Neural cell (in vitro differentiated cells): ENCODE measurements at regions not wholly inside any gene's neighbourhood (a gene's known extent, or its start where the extent isn't known, plus 50 kb on each side); places are given as distances from the start of the nearest gene placed in this dataset.
"Not testable (repeated sequence)": the region's sequence is repeated elsewhere in the genome, so short reads cannot be mapped to it uniquely, and the experiment has no call there.

ENCODE experiments used
- EP300 ChIP-seq: fragments of 450-650 bp; conservative IDR thresholded peaks from 2 replicates; pipeline ENCODE4 v1.6.1; 2014; ENCODE audit warnings: antibody characterized with exemption, mild to moderate bottlenecking, moderate library complexity; ENCODE audit not compliant: poor library complexity, severe bottlenecking
- POLR2AphosphoS5 ChIP-seq: IDR thresholded peaks from 2 replicates; pipeline ENCODE4 v1.6.1; 2012
- SMC3 ChIP-seq: fragments of 450-650 bp; conservative IDR thresholded peaks from 2 replicates; pipeline ENCODE4 v1.6.1; 2014; ENCODE audit warnings: antibody characterized with exemption, mild to moderate bottlenecking, moderate library complexity; ENCODE audit not compliant: poor library complexity
- TAF1 ChIP-seq: IDR thresholded peaks from 2 replicates; pipeline ENCODE4 v1.6.1; 2012; ENCODE audit warnings: low read depth
- TF ChIP-seq, protein P1 (sequence below): fragments of 450-650 bp; IDR thresholded peaks from 2 replicates; pipeline ENCODE4 v1.5.1; 2014; ENCODE audit warnings: antibody characterized with exemption, mild to moderate bottlenecking, moderate library complexity; ENCODE audit not compliant: poor library complexity, severe bottlenecking

DNA sequence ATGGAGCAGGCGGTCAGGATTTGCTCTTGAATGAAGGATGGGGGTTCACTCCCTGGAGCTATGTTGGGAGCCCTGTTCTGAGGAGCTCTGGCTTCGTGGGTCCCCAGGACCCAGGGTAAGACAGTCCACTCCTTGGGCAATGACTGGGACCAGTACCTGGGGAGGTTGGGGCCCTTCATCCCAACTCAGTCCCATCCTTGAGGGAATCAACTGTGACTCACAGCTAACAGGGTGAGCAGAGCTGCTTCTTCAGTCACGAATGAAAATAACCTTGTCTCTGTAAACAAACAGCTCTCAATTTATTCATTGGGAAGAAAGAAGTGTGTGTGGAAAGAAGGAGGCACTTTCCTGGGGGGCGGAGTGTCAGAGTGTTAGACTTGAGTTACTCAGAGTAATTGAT, 222.3 kb downstream of the NPIPA7 start:
- TF ChIP-seq, protein P1, sequence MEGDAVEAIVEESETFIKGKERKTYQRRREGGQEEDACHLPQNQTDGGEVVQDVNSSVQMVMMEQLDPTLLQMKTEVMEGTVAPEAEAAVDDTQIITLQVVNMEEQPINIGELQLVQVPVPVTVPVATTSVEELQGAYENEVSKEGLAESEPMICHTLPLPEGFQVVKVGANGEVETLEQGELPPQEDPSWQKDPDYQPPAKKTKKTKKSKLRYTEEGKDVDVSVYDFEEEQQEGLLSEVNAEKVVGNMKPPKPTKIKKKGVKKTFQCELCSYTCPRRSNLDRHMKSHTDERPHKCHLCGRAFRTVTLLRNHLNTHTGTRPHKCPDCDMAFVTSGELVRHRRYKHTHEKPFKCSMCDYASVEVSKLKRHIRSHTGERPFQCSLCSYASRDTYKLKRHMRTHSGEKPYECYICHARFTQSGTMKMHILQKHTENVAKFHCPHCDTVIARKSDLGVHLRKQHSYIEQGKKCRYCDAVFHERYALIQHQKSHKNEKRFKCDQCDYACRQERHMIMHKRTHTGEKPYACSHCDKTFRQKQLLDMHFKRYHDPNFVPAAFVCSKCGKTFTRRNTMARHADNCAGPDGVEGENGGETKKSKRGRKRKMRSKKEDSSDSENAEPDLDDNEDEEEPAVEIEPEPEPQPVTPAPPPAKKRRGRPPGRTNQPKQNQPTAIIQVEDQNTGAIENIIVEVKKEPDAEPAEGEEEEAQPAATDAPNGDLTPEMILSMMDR = not testable (repeated sequence)
- TF ChIP-seq TAF1, SMC3, EP300, POLR2AphosphoS5: not testable (repeated sequence)
